NCI-H345 treated with DMSO at 0.1 percent for 48 hours (cell line): ENCODE measurements at regions not wholly inside any gene's neighbourhood (a gene's known extent, or its start where the extent isn't known, plus 50 kb on each side); places are given as distances from the start of the nearest gene placed in this dataset.
A peak's percentile ranks its signal among the peaks of the same experiment; 100 is the strongest.
"Not testable (repeated sequence)": the region's sequence is repeated elsewhere in the genome, so short reads cannot be mapped to it uniquely, and the experiment has no call there.

Source experiments
- DNase-seq: peaks from one replicate; lab custom pipeline; 2025; ENCODE audit not compliant: unreplicated experiment; lab: John Stamatoyannopoulos, UW

DNA sequence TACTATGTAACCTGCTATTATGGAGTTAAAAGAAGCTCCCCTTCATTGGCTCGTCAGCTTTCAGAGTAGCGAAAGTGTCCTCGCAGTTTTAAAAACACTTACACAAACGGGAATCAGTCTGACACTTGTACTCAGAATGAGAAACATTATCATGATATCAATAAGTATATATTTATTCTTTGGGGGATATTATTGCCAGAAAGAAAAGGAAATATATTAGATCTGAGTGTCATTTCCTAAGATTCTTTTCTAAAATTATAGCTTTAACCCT, 584.5 kb downstream of the ZEB2 start:
- no peak for DNase-seq

DNA sequence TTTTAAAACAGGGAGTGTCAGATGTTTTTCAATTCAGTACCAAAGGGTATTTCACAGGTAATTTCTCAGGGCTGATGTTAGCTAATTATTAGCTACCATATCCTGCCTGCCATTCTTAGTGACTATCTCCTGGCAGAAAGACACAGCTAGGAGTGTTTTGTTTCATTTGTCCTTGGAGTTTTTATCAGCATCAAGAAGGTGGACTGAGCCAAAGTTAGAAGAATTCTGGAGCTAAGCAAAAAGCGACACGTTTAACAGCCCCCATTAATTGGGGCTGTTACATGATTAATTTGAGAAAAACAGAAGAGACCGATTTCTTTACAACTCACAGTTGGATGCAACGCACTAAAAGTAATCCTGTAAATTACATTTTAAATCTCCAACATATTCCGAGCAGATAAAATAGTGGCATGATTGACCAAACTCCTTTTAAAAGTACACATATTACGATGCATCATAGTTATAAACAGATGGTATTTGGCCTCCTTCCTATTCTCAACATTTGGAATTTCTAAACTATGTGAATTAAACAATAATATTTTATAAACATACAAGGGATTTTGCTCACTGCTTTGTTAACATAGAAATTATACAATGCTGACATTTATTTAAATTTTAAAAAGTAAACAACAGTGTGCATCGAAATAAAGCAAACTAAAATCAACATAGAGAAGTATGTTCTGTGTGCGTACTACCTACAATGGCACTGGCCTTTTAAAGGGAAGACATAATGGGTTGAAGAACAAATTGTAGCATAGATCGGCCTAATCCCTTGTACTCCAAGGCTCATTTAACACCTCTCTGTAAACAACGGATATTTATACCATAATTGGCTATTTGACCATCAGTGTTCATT, 585.1 kb downstream of the ZEB2 start:
- DNase-seq, result peak; percentile 80

DNA sequence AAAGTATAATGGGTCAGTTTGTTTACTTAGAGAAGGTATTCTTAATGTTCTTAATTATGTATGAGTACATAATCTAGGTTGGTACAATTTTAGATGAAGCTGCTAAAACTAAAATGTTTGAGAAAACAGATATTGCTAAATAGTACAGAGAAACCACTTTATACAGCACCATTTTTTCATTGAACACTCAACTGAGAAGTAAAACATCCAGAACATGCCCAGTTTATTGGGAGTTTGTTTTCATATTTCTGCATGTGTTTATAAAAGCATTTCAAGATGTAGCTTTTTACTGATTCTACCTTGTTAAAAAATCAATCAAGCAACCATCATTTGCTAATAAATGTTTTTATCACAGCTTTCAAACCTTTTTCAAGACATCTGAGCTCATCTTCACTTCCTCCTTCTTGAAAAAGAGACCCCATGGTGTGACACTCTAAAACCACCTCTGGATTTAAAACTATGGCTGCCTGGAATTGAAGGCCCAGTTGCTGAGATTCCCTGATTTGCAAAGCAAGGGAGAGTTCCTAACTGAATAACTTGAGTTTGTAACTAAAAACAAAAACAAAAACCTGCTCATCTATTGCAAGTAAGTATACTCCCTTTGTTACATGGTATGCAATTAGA, 585.9 kb downstream of the ZEB2 start:
- no peak for DNase-seq

DNA sequence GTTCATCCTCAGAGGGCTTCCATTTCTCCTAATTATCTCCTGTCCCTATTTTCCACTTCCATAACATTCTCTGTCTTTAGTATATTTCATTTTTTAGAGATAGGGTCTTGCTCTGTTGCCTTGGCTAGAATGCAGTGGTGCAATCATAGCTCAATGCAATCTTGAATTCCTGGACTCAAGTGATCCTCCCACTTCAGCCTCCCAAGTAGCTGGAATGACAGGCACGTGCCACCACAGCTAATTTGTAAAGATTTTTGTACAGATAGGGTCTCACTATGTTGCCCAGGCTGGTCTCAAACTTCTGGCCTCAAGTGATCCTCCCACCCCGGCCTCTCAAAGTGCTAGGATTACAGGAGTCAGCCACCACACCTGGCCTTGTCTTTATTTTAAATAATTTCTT, 589.0 kb downstream of the ZEB2 start:
- DNase-seq, result no peak

DNA sequence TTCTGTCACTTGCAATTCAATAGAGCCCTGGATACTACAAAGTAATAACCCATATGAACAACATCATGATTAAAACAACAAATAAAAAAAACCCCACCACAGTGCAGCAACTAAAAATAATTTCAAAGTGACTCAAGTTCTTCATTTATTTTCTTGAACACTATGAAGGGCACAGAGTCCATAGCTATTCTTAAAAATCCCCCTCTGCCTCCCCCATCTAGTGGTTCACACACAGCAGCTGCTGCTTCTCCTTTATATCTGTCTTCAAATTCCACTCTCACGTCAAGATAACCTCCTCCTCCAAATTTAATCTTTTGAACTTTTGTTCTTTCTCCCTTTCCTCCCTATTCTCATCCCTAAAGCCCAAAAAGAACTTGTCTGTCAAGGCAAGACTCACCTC, 591.3 kb downstream of the ZEB2 start:
- no peak for DNase-seq

DNA sequence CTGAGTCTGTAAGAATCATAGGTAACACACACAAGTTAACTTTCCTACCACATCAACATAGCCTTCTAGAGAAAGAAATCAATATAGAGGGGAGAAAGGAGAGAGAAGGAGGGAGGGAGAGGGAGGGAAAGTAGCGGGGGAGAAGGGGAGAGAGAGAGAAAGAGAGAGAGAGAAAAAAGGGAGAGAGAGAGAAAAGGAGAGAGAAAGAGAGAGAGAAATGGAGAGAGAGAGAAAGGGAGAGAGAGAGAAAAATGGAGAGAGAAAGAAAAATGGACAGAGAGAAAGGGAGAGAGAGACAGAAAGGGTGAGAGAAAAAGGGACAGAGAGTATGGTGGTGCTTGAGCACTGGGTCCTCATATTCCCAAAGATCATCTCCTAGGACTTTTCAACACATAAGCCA, 591.7 kb downstream of the ZEB2 start:
- DNase-seq, result no peak

DNA sequence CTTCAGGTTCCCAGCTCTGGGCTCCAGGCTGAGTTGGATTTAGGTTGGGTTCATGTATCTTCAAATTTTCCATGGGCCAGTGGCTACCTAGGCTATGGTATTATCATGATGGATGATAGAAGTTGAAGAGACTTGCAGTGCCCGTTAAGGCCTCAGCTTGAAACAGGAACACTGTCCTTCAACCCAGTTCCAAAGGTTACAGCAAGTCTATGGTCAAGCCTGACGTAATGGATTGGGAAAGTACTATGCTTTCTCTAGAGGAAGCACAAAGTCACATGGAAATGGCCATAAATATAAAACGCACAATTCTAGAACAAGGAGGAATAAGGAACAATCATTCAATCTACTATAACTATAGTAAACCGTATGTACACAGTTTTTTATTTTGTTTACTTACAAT, 593.2 kb downstream of the ZEB2 start:
- DNase-seq, result no peak

DNA sequence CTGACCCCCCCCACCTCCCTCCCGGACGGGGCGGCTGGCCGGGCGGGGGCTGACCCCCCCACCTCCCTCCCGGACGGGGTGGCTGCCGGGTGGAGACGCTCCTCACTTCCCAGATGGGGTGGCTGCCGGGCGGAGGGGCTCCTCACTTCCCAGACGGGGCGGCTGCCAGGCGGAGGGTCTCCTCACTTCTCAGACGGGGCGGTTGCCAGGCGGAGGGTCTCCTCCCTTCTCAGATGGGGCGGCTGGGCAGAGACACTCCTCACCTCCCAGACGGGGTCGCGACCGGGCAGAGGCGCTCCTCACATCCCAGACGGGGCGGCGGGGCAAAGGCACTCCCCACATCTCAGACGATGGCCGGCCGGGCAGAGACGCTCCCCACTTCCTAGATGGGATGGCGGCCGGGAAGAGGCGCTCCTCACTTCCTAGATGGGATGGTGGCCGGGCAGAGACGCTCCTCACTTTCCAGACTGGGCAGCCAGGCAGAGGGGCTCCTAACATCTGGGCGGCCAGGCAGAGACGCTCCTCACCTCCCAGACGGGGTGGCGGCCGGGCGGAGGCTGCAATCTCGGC, 597.6 kb downstream of the ZEB2 start:
- not testable (repeated sequence) for DNase-seq

DNA sequence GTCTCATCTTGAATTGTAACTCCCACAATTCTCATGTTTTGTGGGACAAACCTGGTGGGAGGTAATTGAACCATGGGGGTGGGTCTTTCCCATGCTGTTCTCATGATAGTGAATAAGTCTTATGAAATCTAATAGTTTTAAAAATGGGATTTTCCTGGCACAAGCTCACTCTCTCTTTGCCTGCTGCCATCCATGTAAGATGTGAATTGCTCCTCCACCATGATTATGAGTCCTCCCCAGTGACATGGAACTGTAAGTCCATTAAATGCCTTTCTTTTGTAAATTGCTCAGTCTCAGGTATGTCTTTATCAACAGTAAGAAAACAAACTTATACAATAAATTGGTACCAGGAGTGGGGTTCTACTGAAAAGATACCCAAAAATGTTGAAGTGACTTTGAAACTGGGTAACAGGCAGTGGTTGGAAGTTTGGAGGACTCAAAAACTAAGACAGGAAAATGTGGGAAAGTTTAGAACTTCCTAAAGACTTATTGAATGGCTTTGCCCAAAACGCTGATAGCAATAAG, 601.4 kb downstream of the ZEB2 start:
- DNase-seq, result no peak

DNA sequence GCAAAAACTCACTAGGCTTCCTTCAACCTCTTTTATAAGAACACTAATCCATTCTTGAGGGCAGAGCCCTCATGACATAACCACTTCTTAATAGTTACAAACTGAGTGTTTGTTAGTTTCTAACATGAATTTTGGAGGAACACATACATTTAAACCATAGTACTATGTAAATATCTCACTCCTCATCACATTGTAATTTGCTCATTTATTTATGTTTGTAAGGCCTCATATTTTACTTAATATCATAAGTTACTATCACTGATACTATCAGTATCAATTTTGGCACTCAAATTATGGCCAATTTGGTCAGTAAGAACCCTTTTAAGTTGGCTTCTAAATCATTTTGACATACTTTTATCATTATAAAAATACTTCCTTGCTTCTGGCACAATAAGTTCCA, 603.1 kb downstream of the ZEB2 start:
- DNase-seq, result no peak

DNA sequence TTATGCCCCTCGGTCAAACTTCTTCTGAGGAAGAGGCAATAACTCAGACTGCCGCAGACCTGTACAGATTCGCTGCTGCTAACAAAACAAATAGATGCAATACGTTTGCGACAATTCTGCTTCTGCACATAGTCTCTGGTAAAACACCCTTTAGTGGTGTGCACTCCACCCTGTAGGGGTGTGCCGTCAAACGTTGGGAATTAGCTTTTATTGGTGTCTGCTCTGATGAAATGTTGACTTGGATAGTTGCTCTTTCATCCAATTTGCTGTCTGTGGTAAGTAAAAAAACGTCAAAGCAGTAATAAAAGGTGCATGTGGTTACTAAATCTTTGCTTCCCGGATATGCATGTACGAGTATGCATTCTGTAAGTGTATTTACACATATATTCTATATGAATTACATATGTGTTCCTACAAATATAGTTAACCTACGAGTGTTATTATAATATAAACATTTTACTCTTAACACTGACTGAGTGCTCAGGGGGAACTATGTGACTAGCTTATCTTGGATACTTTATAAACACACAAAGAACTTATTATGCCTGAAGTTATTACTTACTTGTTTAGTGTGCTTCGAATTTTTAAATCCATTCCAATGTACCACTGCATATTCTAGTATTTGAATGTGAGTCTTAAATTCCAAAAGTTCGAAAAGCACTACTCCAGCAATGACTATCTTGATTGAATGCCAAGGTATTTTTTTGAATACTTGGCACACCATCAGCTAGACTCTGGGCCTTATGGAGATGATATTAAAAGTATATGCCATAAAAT, 610.2 kb downstream of the ZEB2 start:
- DNase-seq, result no peak

DNA sequence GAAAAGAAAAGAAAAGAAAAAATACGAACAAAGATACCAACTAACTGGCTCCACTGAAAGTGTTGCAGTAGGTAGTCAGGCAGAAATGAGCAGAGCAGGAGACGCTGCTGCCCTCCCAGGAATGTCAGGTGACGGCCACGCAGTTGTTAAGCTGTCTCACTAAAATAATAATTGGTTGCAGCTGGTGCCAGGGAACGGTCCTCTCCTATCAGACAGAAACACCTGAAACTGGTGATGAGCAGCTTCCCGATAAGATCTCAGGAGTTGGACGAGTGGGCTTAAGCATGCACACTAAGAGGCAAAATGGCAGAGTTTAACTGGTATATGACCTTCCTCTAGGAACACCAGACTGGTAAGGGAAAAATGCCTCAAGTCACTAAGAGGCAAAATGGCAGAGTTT, 611.1 kb downstream of the ZEB2 start:
- DNase-seq, result no peak

DNA sequence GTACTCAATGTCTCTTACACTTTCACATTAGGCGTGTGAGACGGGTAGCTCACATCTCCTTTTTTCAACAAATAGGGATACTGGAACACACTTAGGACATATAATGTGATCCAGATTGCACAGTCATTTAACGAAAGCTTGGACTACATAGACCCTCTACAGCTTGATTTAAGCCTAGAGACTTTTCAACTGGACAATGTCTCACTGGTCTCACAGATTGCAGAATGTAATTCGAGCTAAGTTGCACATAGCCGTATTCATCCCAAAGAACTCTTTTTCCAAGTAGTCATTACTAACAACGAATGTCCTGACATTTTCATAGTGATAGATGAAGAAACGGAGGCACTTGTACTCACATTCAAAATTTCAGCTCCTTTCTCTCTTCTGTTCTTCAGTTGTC, 612.1 kb downstream of the ZEB2 start:
- no peak for DNase-seq

DNA sequence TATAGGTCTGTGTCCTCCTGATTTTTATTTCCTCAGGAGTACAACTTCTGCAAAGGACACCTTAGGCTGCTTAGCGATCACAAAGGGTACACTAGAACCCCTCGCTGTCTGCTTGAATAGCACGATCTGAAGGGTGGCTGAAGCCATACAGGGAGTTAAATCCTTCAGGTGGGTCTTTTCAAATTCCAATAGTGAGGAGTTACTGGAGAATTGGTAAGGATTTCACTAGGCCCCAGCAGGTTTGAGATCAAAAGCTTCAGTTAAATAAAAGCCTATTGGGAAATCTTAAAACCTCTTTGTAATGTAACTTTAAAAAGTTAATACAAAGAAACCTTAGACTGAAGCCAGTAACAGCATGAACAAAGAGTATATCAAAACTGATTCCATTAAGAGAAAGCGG, 613.1 kb downstream of the ZEB2 start:
- no peak for DNase-seq

DNA sequence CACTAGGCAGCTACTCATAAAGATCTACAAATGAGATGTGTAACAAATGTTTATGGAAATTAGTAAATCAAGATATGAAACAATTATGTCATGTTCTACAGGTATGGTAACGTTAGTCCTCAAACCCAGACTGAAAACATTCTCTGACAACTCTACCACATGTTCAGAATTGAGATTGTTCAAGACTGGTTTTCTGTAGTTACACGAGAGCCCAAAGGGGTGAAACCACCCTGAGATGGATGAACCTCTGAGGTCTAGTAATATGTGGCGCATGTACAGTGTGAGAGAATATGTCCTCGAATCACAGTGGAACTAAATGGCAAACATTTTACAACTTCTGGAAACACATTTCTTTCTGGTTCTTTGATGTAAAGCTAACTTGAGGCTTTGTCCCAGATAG, 614.3 kb downstream of the ZEB2 start:
- no peak for DNase-seq

DNA sequence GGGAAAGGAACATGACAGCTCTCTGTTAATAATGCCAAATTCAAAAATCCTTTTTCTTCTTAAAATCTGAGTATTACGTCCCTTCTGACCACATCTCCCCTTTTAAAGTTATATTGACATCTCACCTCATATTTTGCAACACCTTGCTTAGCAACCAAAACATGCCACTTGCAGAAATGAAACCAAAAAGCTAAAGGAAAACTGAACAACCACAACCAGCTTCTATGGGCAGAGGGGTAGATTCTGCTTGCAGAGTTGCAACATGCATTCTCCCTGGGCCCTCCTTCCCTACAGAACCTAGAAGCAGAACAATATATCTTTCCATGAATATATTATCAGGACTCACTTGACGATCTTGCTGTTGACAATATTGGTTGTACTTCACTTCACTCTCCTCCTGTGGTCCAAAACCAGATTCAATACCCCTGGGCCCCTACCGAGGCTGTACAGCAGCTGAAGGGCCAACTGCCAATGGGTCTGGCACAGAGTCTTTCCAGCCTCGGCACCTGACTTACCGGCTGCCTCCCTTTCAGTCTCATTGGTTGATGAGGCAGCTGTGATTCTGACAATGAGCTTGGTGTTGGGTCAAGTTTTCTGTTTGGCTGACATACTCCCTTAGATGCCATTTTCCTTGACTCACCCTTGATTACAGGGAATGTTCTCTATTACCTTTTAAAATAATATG, 616.6 kb downstream of the ZEB2 start:
- peak; percentile 79 for DNase-seq

DNA sequence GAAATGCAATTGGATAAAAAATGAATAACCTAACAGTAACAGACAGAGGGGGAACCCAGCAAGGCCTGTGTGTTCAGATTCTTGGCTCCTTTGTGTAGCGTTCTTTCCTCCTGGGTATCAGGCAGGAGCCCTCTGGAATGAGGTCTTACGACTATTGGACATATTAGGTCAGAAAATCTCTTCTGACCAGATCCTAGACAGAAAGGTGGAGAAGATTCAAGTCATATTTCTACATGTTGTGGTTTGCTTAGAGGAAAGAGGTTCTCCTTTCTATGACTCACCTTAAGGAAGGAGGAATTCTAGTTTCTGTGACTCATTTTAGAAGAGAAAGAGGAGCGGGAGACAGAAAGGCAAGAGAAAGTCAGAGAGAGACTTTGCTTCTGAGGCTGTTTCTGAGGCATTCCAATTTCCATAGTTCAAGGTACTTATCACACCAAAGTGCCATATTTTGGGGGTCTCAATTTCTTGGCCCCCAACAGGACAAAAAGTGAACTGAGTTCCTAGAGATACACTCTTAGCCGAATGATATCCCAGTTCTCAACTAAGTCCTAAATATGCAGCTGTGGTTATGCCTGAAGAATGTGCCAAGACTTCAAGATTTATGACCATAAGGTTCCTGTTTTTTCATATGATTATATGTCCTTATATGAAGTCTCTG, 618.6 kb downstream of the ZEB2 start:
- no peak for DNase-seq

DNA sequence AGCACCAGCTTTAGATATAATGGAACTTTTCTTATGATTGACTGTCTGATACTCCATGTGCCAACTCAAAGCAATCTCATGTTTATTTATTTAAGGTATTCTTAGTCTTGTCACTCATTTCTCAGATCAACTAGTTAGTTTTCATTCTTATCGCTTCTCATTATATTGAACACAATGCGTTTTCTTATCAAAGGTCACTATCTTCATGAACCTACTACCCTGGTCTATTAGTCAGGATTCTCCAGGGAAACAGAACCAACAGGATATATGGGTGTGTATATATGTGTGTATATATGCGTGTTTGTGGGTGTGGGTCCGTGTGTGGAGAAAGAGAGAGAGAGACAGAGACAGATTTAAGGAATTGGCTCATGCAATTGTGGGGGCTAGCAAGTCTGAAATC, 619.9 kb downstream of the ZEB2 start:
- DNase-seq, result no peak

DNA sequence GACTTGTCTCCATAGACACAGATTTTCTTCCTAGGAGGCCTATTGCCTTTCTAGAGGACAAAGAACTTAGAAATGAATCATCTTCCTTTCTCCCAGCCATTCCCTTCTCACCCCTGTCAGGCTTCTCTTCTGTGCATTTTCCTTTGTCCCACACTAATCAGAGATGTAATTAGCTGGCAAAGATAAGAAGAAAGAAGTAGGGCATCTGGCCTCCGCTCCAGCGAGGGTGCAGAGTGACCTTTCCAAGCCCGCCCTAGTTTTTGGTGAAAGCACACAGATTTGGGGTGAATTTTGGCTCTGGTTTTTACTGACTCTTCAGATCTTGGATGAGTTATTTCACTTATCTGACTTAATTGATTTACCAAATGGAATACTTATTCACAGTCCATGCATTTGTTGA, 626.5 kb downstream of the ZEB2 start:
- DNase-seq, result no peak

DNA sequence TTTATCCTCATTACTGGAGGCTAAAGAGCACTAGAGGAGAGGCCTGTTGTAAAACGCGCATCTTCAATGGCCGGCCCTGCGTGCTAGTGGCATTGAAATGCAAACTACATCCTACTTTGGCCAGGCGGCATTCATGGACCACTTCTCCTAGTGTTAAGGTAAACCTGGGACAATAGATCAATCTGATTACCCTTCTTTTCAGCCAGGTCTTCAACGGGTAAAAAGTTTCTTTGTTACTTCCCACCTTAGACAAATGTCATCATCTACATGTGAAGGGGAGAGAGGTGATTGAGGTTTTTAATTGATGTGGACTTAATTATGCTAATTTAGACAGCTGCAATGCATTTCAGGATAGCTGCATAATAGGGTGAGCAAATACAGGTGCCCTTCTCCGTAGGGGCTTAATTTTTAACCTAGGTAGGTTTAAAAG, 628.0 kb downstream of the ZEB2 start:
- peak; percentile 84 for DNase-seq

DNA sequence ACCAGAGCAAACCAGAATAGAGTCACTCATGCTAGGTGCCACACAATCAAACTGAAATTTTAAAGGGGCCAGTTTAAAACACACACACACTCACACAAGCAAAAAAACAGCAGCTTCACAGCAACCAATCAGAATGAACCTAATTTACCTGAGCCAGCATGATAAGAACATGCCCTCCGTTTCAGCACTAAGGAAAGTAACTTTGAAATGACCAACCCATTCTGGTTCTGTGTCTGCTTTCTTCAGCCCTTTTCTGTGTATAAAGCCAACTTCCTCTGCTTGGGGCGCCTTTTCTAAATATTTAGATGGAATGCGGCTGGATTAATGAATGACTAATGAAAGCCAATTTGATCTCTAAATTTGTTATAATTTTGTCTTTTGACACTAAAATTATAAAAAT, 629.1 kb downstream of the ZEB2 start:
- no peak for DNase-seq
